ENCODE measurements at regions not wholly inside any gene's neighbourhood (a gene's known extent, or its start where the extent isn't known, plus 50 kb on each side); places are given as distances from the start of the nearest gene placed in this dataset.
A peak's percentile ranks its signal among the peaks of the same experiment; 100 is the strongest.

DNA sequence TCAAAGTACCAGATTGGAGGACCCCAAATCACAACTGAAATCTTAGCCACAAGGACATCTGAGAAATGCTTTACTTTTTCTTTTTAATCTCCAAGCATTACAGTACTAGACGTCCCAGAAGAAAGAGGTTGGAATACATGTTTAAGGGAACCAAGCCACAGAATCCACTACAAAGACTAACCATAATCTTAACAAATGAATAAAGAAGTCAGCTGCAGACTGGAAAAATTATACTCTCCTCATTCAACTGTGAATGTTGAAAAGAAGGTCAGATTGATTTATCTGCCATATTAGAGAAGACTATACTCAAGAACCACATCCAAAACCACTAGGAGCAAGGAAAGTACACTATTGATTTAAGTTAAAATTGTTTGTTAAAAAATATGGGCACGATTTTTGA, 102.1 kb upstream of the ABCB5 start:
- FAIRE-seq (no peak), DNase-seq (no peak), ATAC-seq (no peak)
- H3K36me3 ChIP-seq = no peaks in the 10 kb centered on the region
- WGBS, 2 donors = 47 to 57% methylated on average over 2 of the region's 2 CpGs
- no peak for TF ChIP-seq CTCF (IDR thresholded peaks at IDR 0.05)
- no peaks in the 10 kb centered on the region for H3K9me3 ChIP-seq
- no peak overlapping the region for H3K4me3 ChIP-seq
- no peaks in the 10 kb centered on the region for H3K27me3 ChIP-seq
- no peaks in the 10 kb centered on the region for H3K4me1 ChIP-seq
- intact Hi-C loops (cut with DNase I) = no loop called here
- no peak overlapping the region for H3K27ac ChIP-seq

DNA sequence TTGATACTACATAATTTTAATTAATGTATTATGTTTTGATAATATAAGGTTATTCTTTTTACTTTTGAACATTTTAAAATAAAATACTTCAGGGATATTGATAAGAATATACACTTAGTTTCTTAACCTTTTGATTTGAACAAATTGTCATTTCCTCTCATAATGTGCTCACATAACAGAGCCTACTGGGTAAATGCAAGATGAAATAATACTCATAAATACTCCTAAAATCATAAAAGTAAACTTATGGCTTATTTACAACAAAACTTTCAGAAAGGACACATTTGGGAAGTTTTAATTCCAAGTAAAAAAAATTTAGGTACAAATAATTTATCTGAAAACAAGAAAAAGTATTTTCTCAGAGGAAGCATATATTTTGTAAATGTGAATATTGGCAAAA, 101.6 kb upstream of the ABCB5 start:
- Histone ChIP-seq H3K4me1 (no peaks in the 10 kb centered on the region), H3K27me3 (no peaks in the 10 kb centered on the region), H3K4me3 (no peak overlapping the region), H3K27ac (no peak overlapping the region), H3K9me3 (no peaks in the 10 kb centered on the region), H3K36me3 (no peaks in the 10 kb centered on the region)
- DNase-seq = no peak
- FAIRE-seq = no peak
- no peak for TF ChIP-seq CTCF (IDR thresholded peaks at IDR 0.05)
- intact Hi-C loops (cut with DNase I) = no loop called here
- no peak for ATAC-seq

DNA sequence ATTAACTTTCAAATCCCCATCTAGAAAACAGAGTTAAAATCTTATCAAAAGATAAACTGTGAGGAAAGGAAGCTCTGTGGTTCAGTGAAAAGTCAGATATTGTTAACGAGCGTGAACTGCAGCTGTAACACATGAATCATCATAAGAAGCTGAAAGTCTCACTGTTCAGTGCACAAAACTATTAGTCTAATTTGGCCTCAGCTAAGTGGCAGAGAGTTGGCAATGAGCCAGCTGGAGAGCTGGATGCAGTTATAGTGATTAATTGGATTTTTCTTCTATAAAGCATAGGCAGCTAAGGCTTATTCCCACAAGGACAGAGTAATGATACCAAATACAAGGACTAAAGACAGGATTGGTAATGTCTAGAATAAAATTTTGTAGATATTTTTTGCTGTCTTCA, 101.1 kb upstream of the ABCB5 start:
- Histone ChIP-seq H3K27ac (no peak overlapping the region), H3K27me3 (no peaks in the 10 kb centered on the region), H3K9me3 (no peaks in the 10 kb centered on the region), H3K4me1 (no peaks in the 10 kb centered on the region), H3K36me3 (no peaks in the 10 kb centered on the region), H3K4me3 (no peak overlapping the region)
- peak in 5 of 6 donors; percentile 13 to 62 (median 58) for DNase-seq
- WGBS, 2 donors = 6 to 15% methylated on average over 2 of the region's 2 CpGs
- intact Hi-C loops (cut with DNase I) = no loop called here
- ATAC-seq = peak; percentile 62 to 83 (median 71)
- peak; percentile 56 for FAIRE-seq
- TF ChIP-seq CTCF (IDR thresholded peaks at IDR 0.05) = no peak

GRCh38 chr7:20519645-20520044, 95.8 kb upstream of the ABCB5 start:
- no peak overlapping the region for H3K4me3 ChIP-seq
- no peak for TF ChIP-seq CTCF (IDR thresholded peaks at IDR 0.05)
- FAIRE-seq = no peak
- H3K36me3 ChIP-seq = no peaks in the 10 kb centered on the region
- no peaks in the 10 kb centered on the region for H3K9me3 ChIP-seq
- intact Hi-C loops (cut with DNase I) = no loop called here
- no peaks in the 10 kb centered on the region for H3K4me1 ChIP-seq
- H3K27me3 ChIP-seq = no peaks in the 10 kb centered on the region
- no peak for DNase-seq
- H3K27ac ChIP-seq = no peak overlapping the region
- ATAC-seq = no peak
- WGBS, 2 donors = 41 to 53% methylated on average over 2 of the region's 2 CpGs

DNA sequence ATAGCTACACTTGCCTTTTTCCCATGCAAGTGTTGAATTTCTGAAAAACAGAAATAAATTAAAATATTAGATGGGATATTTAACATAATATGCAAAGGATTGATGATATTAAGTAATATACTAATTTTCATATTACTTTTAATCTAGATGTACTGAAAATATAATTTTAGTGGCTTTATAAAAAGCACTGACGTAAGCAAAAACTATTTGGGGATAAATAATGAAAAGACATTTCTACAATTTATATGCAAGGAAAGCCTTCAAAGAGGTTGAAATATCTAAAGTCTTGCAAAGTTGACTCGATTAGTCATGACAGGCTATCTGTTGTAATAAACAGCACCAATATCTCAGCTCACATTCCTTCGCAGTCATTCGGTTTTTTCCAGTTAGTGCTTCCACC, 94.9 kb upstream of the ABCB5 start:
- no peak overlapping the region for H3K27ac ChIP-seq
- H3K36me3 ChIP-seq = no peaks in the 10 kb centered on the region
- H3K27me3 ChIP-seq = no peaks in the 10 kb centered on the region
- H3K4me3 ChIP-seq = no peak overlapping the region
- H3K9me3 ChIP-seq = no peaks in the 10 kb centered on the region
- ATAC-seq (no peak), FAIRE-seq (no peak), DNase-seq (no peak)
- no peaks in the 10 kb centered on the region for H3K4me1 ChIP-seq
- intact Hi-C loops (cut with DNase I) = no loop called here
- no peak for TF ChIP-seq CTCF (IDR thresholded peaks at IDR 0.05)
- WGBS, 2 donors = 72 to 85% methylated on average over 4 of the region's 4 CpGs
